Activated B cell treated with CpG ODN at 0.5 μM for 24 hours (primary cell): ENCODE measurements at regions not wholly inside any gene's neighbourhood (a gene's known extent, or its start where the extent isn't known, plus 50 kb on each side); places are given as distances from the start of the nearest gene placed in this dataset.

Experiments
- ATAC-seq: fragments of 200-7000 bp; cut with Tn5 transposase; one replicate; pipeline ENCODE4 v1.10.0; 2021; ENCODE audit warnings: low read depth, mild to moderate bottlenecking, moderate library complexity
- CTCF ChIA-PET: fragments of 350-600 bp; sonication (Branson Sonifier 250); formaldehyde crosslinking; loops from one replicate; lab custom pipeline; 2021; ENCODE audit warnings: antibody characterized with exemption; lab: Charles Lee
- POLR2A ChIA-PET: fragments of 350-600 bp; sonication (Branson Sonifier 250); formaldehyde crosslinking; loops from one replicate; lab custom pipeline; 2021; ENCODE audit warnings: antibody characterized with exemption; lab: Charles Lee
- DNase-seq: peaks from one replicate; pipeline ENCODE4 v3.0.0; 2022
- H3K27ac Mint-ChIP-seq: one replicate; pipeline ENCODE4 v1.8.0; 2020; ENCODE audit warnings: mixed read lengths
- H3K27me3 Mint-ChIP-seq: one replicate; pipeline ENCODE4 v1.8.0; 2021; ENCODE audit warnings: mixed read lengths
- H3K36me3 Mint-ChIP-seq: one replicate; pipeline ENCODE4 v1.8.0; 2021; ENCODE audit warnings: low read depth, mixed read lengths
- H3K4me1 Mint-ChIP-seq: one replicate; pipeline ENCODE4 v1.8.0; 2021; ENCODE audit warnings: mixed read lengths
- H3K4me3 Mint-ChIP-seq: one replicate; pipeline ENCODE4 v1.8.0; 2020; ENCODE audit warnings: mild to moderate bottlenecking, mixed read lengths
- H3K9me3 Mint-ChIP-seq: one replicate; pipeline ENCODE4 v1.8.0; 2020; ENCODE audit warnings: mixed read lengths
- intact Hi-C: fragments of 100-400 bp; cut with micrococcal nuclease; formaldehyde crosslinking; loops from one replicate; pipeline ENCODE4 v1.15.1; 2024
- TF ChIP-seq, protein P1 (sequence below): fragments of 200-600 bp; IDR thresholded peaks from one replicate; pipeline ENCODE4 v1.8.0; 2022; ENCODE audit warnings: antibody characterized with exemption, mild to moderate bottlenecking

GRCh38 chr6:919500-919899 is 226.6 kb upstream of the EXOC2 start:
- ChIA-PET POLR2A (no interaction called here), CTCF (no interaction called here)
- TF ChIP-seq, protein P1, sequence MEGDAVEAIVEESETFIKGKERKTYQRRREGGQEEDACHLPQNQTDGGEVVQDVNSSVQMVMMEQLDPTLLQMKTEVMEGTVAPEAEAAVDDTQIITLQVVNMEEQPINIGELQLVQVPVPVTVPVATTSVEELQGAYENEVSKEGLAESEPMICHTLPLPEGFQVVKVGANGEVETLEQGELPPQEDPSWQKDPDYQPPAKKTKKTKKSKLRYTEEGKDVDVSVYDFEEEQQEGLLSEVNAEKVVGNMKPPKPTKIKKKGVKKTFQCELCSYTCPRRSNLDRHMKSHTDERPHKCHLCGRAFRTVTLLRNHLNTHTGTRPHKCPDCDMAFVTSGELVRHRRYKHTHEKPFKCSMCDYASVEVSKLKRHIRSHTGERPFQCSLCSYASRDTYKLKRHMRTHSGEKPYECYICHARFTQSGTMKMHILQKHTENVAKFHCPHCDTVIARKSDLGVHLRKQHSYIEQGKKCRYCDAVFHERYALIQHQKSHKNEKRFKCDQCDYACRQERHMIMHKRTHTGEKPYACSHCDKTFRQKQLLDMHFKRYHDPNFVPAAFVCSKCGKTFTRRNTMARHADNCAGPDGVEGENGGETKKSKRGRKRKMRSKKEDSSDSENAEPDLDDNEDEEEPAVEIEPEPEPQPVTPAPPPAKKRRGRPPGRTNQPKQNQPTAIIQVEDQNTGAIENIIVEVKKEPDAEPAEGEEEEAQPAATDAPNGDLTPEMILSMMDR, result no peak
- intact Hi-C loops, result no loop called here
- DNase-seq (no peak), ATAC-seq (no peak)
- H3K4me3 Mint-ChIP-seq, result no peak overlapping the region
- peaks cover 15% of the 10 kb centered on the region for H3K9me3 Mint-ChIP-seq
- no peak overlapping the region for H3K27ac Mint-ChIP-seq
- peaks cover 13% of the 10 kb centered on the region for H3K27me3 Mint-ChIP-seq
- H3K4me1 Mint-ChIP-seq, result no peaks in the 10 kb centered on the region
- H3K36me3 Mint-ChIP-seq, result no peaks in the 10 kb centered on the region

GRCh38 chr6:917939-918338 is 225.0 kb upstream of the EXOC2 start:
- CTCF ChIA-PET, result no interaction called here
- TF ChIP-seq, protein P1, result no peak
- Mint-ChIP-seq H3K4me3 (no peak overlapping the region), H3K27ac (no peak overlapping the region), H3K27me3 (peaks cover 16% of the 10 kb centered on the region), H3K9me3 (peaks cover 15% of the 10 kb centered on the region), H3K4me1 (no peaks in the 10 kb centered on the region), H3K36me3 (no peaks in the 10 kb centered on the region)
- POLR2A ChIA-PET, result no interaction called here
- intact Hi-C loops, result no loop called here
- ATAC-seq, result no peak
- no peak for DNase-seq

DNA sequence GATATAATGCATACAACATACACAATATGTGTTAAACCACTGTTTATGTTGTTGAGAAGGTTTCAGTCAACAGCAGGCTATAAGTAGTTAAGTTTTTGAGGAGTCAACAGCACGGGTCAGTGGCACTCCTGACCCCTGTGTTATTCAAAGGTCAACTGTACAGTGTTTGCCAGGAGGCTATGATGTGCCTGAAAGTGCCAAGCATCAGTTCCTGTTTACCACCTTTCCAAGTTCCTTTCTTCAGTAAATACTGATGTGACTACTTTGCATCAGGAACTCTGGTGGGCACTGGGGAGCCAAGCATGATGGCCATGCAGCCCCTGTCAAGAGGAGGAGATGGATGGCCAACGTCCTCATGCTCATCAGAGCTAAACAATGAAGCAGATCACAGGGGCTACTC is 224.4 kb upstream of the EXOC2 start:
- ChIA-PET CTCF (no interaction called here), POLR2A (no interaction called here)
- no peak overlapping the region for H3K4me3 Mint-ChIP-seq
- no peak overlapping the region for H3K27ac Mint-ChIP-seq
- H3K4me1 Mint-ChIP-seq, result no peaks in the 10 kb centered on the region
- H3K36me3 Mint-ChIP-seq, result no peaks in the 10 kb centered on the region
- H3K9me3 Mint-ChIP-seq, result peaks cover 15% of the 10 kb centered on the region
- no peak for ATAC-seq
- TF ChIP-seq, protein P1, result no peak
- intact Hi-C loops, result no loop called here
- DNase-seq, result no peak
- peaks cover 15% of the 10 kb centered on the region for H3K27me3 Mint-ChIP-seq

DNA sequence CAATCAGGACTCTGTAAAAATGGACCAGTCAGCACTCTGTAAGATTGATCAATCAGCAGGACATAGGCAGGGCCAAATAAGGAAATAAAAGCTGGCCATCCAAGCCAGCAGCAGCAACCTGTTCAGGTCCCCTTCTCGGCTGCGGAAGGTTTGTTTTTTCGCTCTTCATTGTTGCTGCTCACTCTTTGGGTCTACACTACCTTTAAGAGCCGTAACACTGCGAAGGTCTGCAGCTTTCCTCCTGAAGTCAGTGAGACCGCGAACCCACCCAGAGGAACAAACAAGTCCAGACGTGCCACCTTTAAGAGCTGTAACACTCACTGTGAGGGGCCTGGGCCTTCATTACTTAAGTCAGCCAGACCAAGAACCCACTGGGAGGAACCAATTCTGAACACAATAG is 223.2 kb upstream of the EXOC2 start:
- Mint-ChIP-seq H3K4me1 (no peaks in the 10 kb centered on the region), H3K27ac (no peak overlapping the region), H3K9me3 (peaks cover 9% of the 10 kb centered on the region), H3K4me3 (no peak overlapping the region), H3K27me3 (peaks cover 22% of the 10 kb centered on the region), H3K36me3 (no peaks in the 10 kb centered on the region)
- ATAC-seq, result no peak
- TF ChIP-seq, protein P1, result no peak
- POLR2A ChIA-PET, result no interaction called here
- CTCF ChIA-PET, result no interaction called here
- intact Hi-C loops, result no loop called here
- no peak for DNase-seq

GRCh38 chr6:912871-913835 is 220.2 kb upstream of the EXOC2 start:
- H3K27ac Mint-ChIP-seq, result no peak overlapping the region
- POLR2A ChIA-PET, result no interaction called here
- TF ChIP-seq, protein P1, result no peak

More at GRCh38 chr6:912871-913835, 220.2 kb upstream of the EXOC2 start:
- Mint-ChIP-seq H3K27me3 (peaks cover 22% of the 10 kb centered on the region), H3K36me3 (no peaks in the 10 kb centered on the region), H3K4me1 (no peaks in the 10 kb centered on the region), H3K4me3 (no peak overlapping the region), H3K9me3 (peaks cover 5% of the 10 kb centered on the region)
- CTCF ChIA-PET, result no interaction called here
- ATAC-seq, result no peak
- intact Hi-C loops, result no loop called here
- DNase-seq, result no peak
